Endothelial cell (in vitro differentiated cells): ENCODE measurements at regions not wholly inside any gene's neighbourhood (a gene's known extent, or its start where the extent isn't known, plus 50 kb on each side); places are given as distances from the start of the nearest gene placed in this dataset.

Source experiments
- DNase-seq: peaks from one replicate; pipeline ENCODE4 v3.0.0; 2021; ENCODE audit warnings: low spot score
- H3K27ac Mint-ChIP-seq: one replicate; pipeline ENCODE4 v1.8.0; 2021; ENCODE audit warnings: mixed read lengths, inconsistent platforms; ENCODE audit not compliant: unreplicated experiment
- H3K27me3 Mint-ChIP-seq: one replicate; pipeline ENCODE4 v1.8.0; 2021; ENCODE audit warnings: mild to moderate bottlenecking, moderate library complexity, mixed read lengths, inconsistent platforms; ENCODE audit not compliant: unreplicated experiment
- H3K36me3 Mint-ChIP-seq: one replicate; pipeline ENCODE4 v1.8.0; 2021; ENCODE audit warnings: mild to moderate bottlenecking, low read depth, mixed read lengths, inconsistent platforms; ENCODE audit not compliant: unreplicated experiment
- H3K4me1 Mint-ChIP-seq: one replicate; pipeline ENCODE4 v1.8.0; 2021; ENCODE audit warnings: mild to moderate bottlenecking, mixed read lengths, inconsistent platforms; ENCODE audit not compliant: unreplicated experiment
- H3K4me3 Mint-ChIP-seq: one replicate; pipeline ENCODE4 v1.8.0; 2021; ENCODE audit warnings: mild to moderate bottlenecking, mixed read lengths, inconsistent platforms; ENCODE audit not compliant: unreplicated experiment
- H3K9me3 Mint-ChIP-seq: one replicate; pipeline ENCODE4 v1.8.0; 2021; ENCODE audit warnings: mixed read lengths, inconsistent platforms; ENCODE audit not compliant: unreplicated experiment
- TF ChIP-seq, protein P1 (sequence below): fragments of 200-600 bp; sonication (generic); IDR thresholded peaks from one replicate; pipeline ENCODE4 v1.5.0; 2021; ENCODE audit warnings: antibody characterized with exemption; ENCODE audit not compliant: unreplicated experiment

DNA sequence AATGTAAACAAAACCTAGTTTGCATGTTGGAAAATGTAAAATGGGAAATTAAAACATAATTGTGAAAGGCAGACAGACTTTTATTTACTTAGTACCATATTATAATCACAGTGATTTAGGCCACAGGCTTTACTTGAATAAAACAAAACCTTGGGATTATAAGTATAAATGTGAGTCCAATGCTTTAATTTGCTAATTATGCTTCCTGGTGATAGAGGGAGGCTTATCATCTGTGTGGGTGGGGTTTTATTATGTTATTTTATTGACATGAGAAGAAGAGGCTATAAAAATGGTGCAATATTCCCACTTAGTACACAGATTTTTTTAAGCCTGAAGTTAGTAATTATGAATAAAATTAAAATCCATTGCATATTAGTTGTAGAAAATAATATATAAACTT lies 248.3 kb upstream of the TBL1XR1 start:
- DNase-seq: no peak
- TF ChIP-seq, protein P1, sequence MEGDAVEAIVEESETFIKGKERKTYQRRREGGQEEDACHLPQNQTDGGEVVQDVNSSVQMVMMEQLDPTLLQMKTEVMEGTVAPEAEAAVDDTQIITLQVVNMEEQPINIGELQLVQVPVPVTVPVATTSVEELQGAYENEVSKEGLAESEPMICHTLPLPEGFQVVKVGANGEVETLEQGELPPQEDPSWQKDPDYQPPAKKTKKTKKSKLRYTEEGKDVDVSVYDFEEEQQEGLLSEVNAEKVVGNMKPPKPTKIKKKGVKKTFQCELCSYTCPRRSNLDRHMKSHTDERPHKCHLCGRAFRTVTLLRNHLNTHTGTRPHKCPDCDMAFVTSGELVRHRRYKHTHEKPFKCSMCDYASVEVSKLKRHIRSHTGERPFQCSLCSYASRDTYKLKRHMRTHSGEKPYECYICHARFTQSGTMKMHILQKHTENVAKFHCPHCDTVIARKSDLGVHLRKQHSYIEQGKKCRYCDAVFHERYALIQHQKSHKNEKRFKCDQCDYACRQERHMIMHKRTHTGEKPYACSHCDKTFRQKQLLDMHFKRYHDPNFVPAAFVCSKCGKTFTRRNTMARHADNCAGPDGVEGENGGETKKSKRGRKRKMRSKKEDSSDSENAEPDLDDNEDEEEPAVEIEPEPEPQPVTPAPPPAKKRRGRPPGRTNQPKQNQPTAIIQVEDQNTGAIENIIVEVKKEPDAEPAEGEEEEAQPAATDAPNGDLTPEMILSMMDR: no peak
- Mint-ChIP-seq H3K9me3 (no peaks in the 10 kb centered on the region), H3K27ac (no peak overlapping the region), H3K27me3 (peaks cover 4% of the 10 kb centered on the region), H3K4me3 (no peak overlapping the region), H3K4me1 (no peaks in the 10 kb centered on the region), H3K36me3 (no peaks in the 10 kb centered on the region)

DNA sequence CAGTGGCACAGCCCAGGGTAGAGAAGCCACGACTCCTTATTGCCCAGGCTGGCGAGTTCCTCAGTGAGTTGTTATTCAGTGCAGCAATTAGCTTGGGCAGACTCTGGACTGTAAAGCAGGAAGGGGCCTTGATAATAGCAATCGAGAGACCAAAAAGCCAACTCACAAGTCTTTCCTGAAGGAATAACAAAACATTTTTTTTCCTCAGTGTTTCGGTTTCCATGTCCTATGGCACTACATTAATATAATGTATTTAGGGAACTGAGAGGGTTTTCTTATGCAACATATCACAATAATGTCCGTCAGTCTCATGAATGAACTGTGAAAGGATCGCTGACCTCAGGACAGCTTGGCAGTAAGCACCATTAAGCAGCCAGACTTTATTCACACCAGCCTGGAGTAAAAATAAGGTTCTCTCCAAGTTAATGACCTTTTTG lies 248.9 kb upstream of the TBL1XR1 start:
- no peaks in the 10 kb centered on the region for H3K4me1 Mint-ChIP-seq
- no peak overlapping the region for H3K27ac Mint-ChIP-seq
- no peaks in the 10 kb centered on the region for H3K36me3 Mint-ChIP-seq
- DNase-seq: no peak
- H3K4me3 Mint-ChIP-seq: no peak overlapping the region
- H3K9me3 Mint-ChIP-seq: no peaks in the 10 kb centered on the region
- H3K27me3 Mint-ChIP-seq: peaks cover 4% of the 10 kb centered on the region
- TF ChIP-seq, protein P1: no peak

GRCh38 chr3:177447938-177448337 lies 250.7 kb upstream of the TBL1XR1 start:
- no peaks in the 10 kb centered on the region for H3K4me1 Mint-ChIP-seq
- DNase-seq: no peak
- TF ChIP-seq, protein P1: no peak
- no peak overlapping the region for H3K4me3 Mint-ChIP-seq
- no peak overlapping the region for H3K27ac Mint-ChIP-seq
- H3K27me3 Mint-ChIP-seq: no peaks in the 10 kb centered on the region
- H3K9me3 Mint-ChIP-seq: no peaks in the 10 kb centered on the region
- no peaks in the 10 kb centered on the region for H3K36me3 Mint-ChIP-seq

DNA sequence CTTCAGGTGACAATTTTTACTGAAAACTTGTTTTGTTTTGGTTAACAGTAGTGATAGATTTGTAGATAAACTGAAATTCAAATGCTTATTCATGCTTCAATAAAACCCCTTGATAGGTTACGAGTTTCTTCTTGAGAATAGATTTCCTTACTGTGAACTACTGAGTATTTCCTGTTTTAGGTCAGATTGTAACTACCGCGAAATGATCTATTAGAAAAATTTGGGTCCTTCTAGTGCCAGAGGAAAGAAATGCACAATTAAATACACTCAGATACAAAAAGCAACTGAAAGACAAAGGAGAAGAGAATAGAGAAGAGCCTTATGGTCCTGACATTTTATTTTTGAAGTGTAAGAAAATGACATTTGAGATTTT lies 251.7 kb upstream of the TBL1XR1 start:
- Mint-ChIP-seq H3K4me3 (no peak overlapping the region), H3K4me1 (no peaks in the 10 kb centered on the region), H3K27me3 (no peaks in the 10 kb centered on the region), H3K36me3 (no peaks in the 10 kb centered on the region), H3K27ac (no peak overlapping the region), H3K9me3 (no peaks in the 10 kb centered on the region)
- TF ChIP-seq, protein P1: no peak
- DNase-seq: no peak

GRCh38 chr3:177449360-177450006 lies 252.2 kb upstream of the TBL1XR1 start:
- Mint-ChIP-seq H3K9me3 (no peaks in the 10 kb centered on the region), H3K36me3 (no peaks in the 10 kb centered on the region), H3K4me1 (no peaks in the 10 kb centered on the region), H3K4me3 (no peak overlapping the region), H3K27me3 (no peaks in the 10 kb centered on the region), H3K27ac (no peak overlapping the region)
- TF ChIP-seq, protein P1: no peak
- no peak for DNase-seq
